Stimulated activated CD4-positive, alpha-beta T cell treated with anti-CD3 and anti-CD28 coated beads, Interleukin-1b, Interleukin-23, amount 100 ng/mL, for 48 hours (primary cell): ENCODE measurements at regions not wholly inside any gene's neighbourhood (a gene's known extent, or its start where the extent isn't known, plus 50 kb on each side); places are given as distances from the start of the nearest gene placed in this dataset.
"Not testable (repeated sequence)": the region's sequence is repeated elsewhere in the genome, so short reads cannot be mapped to it uniquely, and the experiment has no call there.

Experiments
- DNase-seq: peaks from one replicate; pipeline ENCODE4 v3.0.0-alpha.2; 2020

GRCh38 chr16:8452941-8453340 is 137.4 kb downstream of the TMEM114 start:
- no peak for DNase-seq

- no peak for DNase-seq
Observed at GRCh38 chr16:8436931-8437330, 153.4 kb downstream of the TMEM114 start.

- no peak for DNase-seq
Observed at GRCh38 chr16:8431783-8432182, 158.5 kb downstream of the TMEM114 start.

DNA sequence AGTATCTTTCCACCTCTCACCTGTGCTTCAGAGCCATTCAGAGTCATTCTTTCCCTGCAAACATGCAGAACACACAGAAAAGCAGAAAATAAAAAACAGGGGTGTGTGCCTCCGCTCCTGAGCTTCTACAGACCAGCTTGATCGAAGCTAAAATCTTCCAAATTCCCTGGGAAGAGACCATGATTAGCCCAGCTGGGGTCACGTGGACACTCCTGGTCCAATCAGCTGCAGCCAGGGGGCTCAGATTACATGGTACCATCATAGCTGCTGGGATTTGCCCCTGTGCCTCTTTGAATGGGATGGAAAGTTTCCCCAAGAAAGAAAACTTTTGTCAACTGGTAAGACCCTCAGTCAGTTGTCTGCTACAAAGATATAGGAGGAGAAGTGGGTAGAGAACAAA is 159.9 kb downstream of the TMEM114 start:
- no peak for DNase-seq

DNA sequence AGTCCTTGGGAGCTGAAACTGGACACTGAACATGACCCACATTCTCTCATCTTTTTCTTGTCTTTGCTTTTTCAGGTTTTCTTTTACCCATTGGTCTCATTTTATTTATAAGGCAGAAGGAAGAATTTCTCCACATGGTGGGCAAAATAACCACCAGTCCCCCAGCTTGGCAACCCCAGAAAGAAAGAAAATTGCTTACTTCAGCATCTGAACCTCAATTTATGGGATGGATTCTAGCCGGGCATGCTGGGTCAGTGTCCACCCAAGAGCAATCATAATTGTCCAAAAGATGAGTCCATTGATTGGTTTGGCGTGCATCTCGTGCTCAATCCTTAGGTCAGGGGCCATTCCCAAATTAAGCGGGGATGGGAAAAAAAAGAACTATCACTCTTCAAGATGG is 163.7 kb downstream of the TMEM114 start:
- no peak for DNase-seq

GRCh38 chr16:8417145-8417544 is 173.2 kb downstream of the TMEM114 start:
- DNase-seq = no peak

DNA sequence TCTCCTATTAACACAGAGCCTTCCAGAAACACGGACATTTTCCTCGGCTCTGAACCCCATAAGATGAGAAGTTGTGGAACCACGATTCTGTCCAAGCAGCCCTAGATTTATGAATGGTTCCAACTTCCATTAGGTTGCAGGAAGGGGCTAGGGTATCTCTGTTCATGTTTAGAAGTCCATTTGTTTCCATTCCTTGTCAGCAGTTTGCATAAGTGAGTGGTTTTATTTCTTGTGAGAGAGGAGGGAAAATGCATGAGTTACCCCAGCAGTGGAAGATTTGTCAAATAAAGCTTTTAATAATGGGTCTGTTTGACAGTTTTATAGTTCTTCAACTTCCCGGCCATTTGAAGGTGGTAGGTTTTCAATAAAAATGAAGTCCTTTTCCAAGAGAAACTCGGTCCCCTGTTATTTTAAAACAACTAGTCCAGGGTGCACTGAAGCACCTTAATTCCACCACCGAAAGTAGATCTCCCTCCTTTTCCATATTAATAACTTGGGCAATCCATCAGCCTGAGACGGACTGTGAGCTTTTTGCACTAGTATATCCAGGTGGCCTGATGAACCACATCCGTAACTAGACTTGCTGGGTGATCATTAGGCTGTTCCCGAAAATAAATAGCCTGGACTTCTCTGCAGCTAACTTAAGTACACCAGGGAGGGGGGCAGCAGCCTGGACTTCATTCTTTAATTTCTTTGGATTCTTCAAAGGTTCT is 181.3 kb downstream of the TMEM114 start:
- no peak for DNase-seq

- no peak for DNase-seq
Observed at GRCh38 chr16:8407351-8407750, 183.0 kb downstream of the TMEM114 start.

DNA sequence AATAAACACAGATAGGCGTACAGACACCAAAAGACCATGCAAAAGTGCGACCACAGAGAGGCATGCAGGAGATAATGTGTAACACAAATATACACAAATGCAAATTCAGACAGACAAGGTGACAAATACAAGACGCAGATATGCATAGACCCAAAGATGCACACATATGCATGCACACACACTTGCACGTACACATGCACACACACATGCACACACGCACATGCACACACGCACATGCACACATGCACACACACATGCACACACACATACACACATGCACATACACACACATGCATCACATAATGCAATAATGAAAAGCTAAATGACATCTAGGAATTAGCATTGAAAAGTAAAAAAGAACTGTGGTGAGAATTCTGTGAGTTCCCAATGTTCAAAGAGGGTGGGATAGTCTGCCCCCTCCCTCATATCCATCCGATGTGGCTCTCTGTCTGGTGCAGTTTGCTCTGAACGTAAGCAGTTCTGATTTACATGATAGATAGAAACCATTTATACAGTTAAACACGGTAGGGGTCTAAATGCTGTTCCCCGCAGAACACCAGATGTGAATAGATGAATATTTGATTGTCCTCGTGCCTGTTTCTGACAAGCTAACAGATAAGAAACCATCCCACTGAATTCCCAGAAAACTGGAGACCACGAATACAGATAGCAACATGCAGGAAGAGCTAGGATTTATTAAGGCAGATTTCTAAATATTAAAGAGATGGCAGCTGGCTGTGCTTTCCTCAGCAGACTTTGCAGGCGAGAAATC is 186.1 kb downstream of the TMEM114 start:
- DNase-seq = no peak

- no peak for DNase-seq
Observed at GRCh38 chr16:8402981-8403843, 187.1 kb downstream of the TMEM114 start.

- not testable (repeated sequence) for DNase-seq
Observed at GRCh38 chr16:8400683-8401082, 189.6 kb downstream of the TMEM114 start.

- DNase-seq = no peak
Observed at GRCh38 chr16:8398548-8398947, 191.8 kb downstream of the TMEM114 start.

GRCh38 chr16:8397223-8397622 is 193.1 kb downstream of the TMEM114 start:
- no peak for DNase-seq

GRCh38 chr16:8396463-8396862 is 193.8 kb downstream of the TMEM114 start:
- DNase-seq = no peak

DNA sequence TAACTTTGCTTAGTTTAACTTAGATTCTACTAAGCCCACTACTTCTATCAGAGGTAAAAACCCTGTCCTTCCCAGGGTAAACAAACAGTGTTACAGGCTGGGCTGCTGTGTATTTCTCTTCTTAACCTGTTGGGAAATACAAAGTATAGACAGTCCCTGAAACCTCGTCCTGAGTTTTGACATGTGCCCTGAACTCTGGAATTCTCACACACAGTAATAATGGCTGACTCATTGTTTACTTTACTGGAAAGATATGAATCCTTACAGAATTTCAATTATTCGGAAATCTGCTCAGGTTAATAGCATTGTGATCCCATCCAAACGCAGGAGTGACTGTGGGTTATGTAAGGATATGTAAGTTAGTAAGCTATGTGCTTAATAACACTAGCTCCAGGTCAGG is 199.1 kb downstream of the TMEM114 start:
- no peak for DNase-seq

DNA sequence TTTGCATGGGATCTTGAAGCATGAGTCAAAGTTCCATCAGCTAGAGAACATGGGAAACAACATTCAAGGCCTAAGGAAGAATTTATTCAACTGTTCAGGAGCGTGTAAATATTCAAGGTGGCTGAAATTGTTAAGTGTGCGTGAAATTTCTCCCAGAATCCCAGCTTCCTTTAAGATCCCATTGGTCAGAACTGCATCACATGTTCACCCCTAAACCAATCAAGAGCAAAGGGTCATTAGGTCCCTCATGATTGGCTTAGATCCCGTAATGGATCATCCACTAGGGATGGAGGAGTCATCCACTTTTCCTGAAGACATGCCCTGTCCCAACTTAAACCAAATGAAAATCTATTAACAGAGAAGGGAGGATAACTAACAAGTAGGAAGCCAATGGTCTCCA is 201.6 kb downstream of the TMEM114 start:
- DNase-seq = no peak

DNA sequence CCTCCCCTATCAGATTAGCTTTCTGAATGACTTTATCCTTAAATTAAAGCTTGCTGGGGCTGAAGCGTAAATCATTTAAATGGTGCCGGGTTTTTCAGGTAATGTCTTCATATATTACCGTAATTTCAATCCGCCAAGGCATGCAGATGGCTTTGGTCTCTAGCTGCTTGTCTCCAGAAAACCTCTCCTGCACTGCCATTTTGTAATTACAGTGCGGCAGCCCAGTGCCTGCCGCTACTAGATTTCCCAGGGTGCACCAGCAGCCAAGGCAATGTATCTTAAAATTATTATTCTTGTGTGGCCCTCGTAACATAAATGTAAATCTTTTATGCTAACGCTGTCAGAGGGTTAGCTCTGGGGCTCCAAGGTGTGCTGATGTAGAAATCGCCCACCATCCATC is 208.5 kb downstream of the TMEM114 start:
- DNase-seq = no peak

GRCh38 chr16:8380311-8380710 is 210.0 kb downstream of the TMEM114 start:
- no peak for DNase-seq

DNA sequence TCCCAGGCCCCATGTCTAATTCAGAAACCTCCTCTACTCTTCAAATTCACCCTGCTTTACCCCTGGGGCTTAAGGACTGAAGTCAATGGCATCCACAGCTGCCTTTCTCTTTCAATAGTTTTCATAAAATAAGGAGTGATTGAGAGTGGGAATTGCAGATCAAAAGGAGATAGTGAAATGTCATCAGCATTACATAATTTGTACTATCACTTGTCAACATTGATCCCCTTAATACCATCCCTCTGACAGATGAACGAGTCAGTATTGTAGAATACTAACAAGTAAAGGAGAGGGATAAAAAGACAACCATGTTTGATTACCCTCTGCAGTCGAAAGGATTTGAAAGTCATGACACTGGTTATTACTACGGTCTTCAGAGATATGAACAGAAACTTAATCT is 212.4 kb downstream of the TMEM114 start:
- DNase-seq = no peak

GRCh38 chr16:8376858-8377257 is 213.5 kb downstream of the TMEM114 start:
- no peak for DNase-seq

DNA sequence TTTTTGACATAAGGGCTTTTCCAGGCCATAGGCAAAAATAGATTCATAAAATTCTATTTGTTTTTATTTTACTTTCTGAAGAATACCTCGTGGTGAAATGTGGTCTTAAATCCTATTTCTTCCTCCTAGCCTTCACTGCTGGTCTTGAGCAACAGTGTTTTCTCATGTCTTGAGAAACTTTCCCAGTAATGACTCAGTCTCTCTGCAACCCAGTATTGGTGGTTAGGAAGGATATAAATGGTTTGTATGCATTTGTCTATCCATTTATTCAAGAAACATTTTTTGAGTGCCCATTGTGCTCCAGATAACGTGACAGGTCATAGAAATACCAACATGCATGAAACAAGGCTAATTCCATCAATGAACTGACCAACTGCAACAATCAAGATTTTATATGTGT is 213.9 kb downstream of the TMEM114 start:
- DNase-seq = no peak

- DNase-seq = no peak
Observed at GRCh38 chr16:8375232-8375587, 215.1 kb downstream of the TMEM114 start.

DNA sequence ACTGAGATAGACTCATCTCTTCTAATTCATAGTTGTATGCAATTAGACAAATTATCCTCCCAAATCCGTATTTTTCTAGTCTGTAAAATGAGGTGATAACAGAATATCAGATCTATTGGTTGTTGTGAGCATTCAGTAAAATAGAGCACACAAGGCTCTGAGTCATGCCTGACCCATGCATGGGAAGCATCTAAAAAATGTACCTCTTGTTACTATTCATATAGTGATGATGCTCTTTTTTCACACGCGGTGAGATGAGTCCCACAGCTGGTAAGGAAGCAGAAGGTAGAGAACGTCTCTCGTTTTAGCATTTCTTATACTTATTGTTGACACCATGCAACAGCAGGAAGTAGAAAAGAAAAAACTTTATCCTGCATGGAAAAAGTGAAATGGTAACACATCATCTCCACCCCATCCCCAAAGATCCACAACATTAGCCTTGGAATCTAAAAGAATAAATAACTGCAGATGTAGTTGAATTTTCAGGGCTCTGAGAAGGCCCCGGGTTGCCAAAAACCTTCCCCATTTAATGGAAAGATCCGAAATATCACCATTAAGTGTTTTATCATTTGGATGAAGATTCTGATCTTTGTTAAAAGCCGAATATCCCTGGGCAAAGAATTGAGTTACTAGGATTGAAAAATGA is 215.6 kb downstream of the TMEM114 start:
- no peak for DNase-seq
